ENCODE measurements at regions not wholly inside any gene's neighbourhood (a gene's known extent, or its start where the extent isn't known, plus 50 kb on each side); places are given as distances from the start of the nearest gene placed in this dataset.

DNA sequence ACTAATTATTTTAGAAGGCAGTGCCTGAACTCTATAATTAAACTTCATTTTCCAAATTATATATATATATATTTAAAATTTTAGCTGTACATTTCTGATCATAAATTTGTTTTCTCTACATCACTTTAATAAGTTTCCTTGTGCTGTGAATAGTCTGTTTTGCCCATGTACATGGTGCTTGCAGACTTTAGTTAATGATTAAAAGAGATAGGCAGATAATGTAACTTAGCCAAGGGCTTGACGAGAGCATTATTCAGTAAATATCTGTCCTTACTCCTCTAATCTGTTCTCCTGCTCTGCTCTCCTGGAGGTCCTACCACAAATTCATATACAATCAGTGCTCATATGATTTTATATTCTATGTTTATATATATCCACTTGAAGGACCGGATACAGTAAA, 595.2 kb upstream of the KIF2B start:
- Histone ChIP-seq H3K4me3 (replicated peaks in 1 of 2; ENCODE audit: low read depth in 1 of 2, low read length in 2 of 2) (no peak overlapping the region), H3K9me2 (ENCODE audit: insufficient read depth) (no peaks in the 10 kb centered on the region), H4K20me1 (ENCODE audit: insufficient read depth) (no peaks in the 10 kb centered on the region), H2AFZ (ENCODE audit: low read depth, low read length, poor library complexity, severe bottlenecking) (no peak overlapping the region), H3K4me2 (ENCODE audit: low read length) (no peak overlapping the region), H3K79me2 (ENCODE audit: insufficient read depth, low read length) (no peaks in the 10 kb centered on the region), H3K36me3 (ENCODE audit: control insufficient read depth in 1 of 2, insufficient read depth in 2 of 2, low read length in 2 of 2) (no peaks in the 10 kb centered on the region), H3K4me1 (ENCODE audit: control insufficient read depth in 1 of 2, insufficient read depth in 2 of 2, low read length in 2 of 2) (no peaks in the 10 kb centered on the region), H3K27ac (ENCODE audit: low read depth, low read length) (no peak overlapping the region), H3K9ac (ENCODE audit: low read length) (no peak overlapping the region), H3K27me3 (ENCODE audit: insufficient read depth, low read length) (no peaks in the 10 kb centered on the region), H3K9me3 (ENCODE audit: control insufficient read depth in 1 of 2, insufficient read depth in 1 of 2, low read depth in 1 of 2, low read length in 2 of 2) (peaks cover 27 to 29% of the 10 kb centered on the region in 2 experiments; a peak in 3 of 4 replicates)
- ATAC-seq: no peak
- ChIA-PET POLR2A (no interaction called here), RAD21 (ENCODE audit: low non-redundant PET in 1 of 2, low total read pairs in 2 of 2, uncharacterized antibody in 2 of 2, unreplicated experiment in 2 of 2) (no interaction called here), CTCF (no interaction called here)
- no TSS peak for BruUV-seq (replicated peaks)
- no peak for DNase-seq (ENCODE audit: low read depth, low spot score)
- intact Hi-C loops (cut with micrococcal nuclease): no loop called here
- TF ChIP-seq POLR2A (IDR thresholded peaks at IDR 0.05; ENCODE audit: borderline replicate concordance, extremely low read depth, insufficient read depth, insufficient read length) (no peak), EGR1 (IDR thresholded peaks at IDR 0.05; ENCODE audit: low read depth) (no peak), YY1 (IDR thresholded peaks at IDR 0.05; ENCODE audit: extremely low read depth, insufficient replicate concordance, low read depth, low read length) (no peak), ELF1 (IDR thresholded peaks at IDR 0.05; ENCODE audit: borderline replicate concordance, low read depth) (no peak)
- TF ChIP-seq, protein P1, sequence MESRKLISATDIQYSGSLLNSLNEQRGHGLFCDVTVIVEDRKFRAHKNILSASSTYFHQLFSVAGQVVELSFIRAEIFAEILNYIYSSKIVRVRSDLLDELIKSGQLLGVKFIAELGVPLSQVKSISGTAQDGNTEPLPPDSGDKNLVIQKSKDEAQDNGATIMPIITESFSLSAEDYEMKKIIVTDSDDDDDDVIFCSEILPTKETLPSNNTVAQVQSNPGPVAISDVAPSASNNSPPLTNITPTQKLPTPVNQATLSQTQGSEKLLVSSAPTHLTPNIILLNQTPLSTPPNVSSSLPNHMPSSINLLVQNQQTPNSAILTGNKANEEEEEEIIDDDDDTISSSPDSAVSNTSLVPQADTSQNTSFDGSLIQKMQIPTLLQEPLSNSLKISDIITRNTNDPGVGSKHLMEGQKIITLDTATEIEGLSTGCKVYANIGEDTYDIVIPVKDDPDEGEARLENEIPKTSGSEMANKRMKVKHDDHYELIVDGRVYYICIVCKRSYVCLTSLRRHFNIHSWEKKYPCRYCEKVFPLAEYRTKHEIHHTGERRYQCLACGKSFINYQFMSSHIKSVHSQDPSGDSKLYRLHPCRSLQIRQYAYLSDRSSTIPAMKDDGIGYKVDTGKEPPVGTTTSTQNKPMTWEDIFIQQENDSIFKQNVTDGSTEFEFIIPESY (IDR thresholded peaks at IDR 0.05; ENCODE audit: extremely low read depth, insufficient replicate concordance, low read length): no peak
- TF ChIP-seq, protein P2, sequence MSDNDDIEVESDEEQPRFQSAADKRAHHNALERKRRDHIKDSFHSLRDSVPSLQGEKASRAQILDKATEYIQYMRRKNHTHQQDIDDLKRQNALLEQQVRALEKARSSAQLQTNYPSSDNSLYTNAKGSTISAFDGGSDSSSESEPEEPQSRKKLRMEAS (IDR thresholded peaks at IDR 0.05): no peak

DNA sequence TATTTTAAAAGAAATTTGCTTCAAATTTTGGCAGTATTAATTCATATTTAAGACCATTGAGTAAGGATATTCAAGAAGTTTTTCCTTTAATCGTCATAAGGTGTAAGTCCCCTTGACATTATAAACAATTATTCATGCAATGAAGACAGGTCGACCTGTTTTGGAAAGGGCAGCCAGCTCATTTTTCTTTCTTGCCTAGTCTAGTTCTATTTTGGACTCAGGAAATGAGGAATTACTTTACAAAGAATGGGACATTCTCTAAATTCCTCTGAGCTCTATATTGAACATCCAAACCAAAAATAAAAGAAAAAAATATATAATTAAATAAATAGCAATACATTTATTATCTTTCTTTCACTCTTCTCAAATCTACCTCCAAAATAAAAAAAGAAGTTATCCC, 595.6 kb upstream of the KIF2B start:
- Histone ChIP-seq H3K36me3 (ENCODE audit: control insufficient read depth in 1 of 2, insufficient read depth in 2 of 2, low read length in 2 of 2) (no peaks in the 10 kb centered on the region), H3K4me3 (replicated peaks in 1 of 2; ENCODE audit: low read depth in 1 of 2, low read length in 2 of 2) (no peak overlapping the region), H3K27me3 (ENCODE audit: insufficient read depth, low read length) (no peaks in the 10 kb centered on the region), H3K27ac (ENCODE audit: low read depth, low read length) (no peak overlapping the region), H3K4me1 (ENCODE audit: control insufficient read depth in 1 of 2, insufficient read depth in 2 of 2, low read length in 2 of 2) (no peaks in the 10 kb centered on the region), H3K79me2 (ENCODE audit: insufficient read depth, low read length) (no peaks in the 10 kb centered on the region), H3K9me3 (ENCODE audit: control insufficient read depth in 1 of 2, insufficient read depth in 1 of 2, low read depth in 1 of 2, low read length in 2 of 2) (peaks cover 22 to 25% of the 10 kb centered on the region in 2 experiments; a peak in 3 of 4 replicates), H3K9ac (ENCODE audit: low read length) (no peak overlapping the region), H4K20me1 (ENCODE audit: insufficient read depth) (no peaks in the 10 kb centered on the region), H3K9me2 (ENCODE audit: insufficient read depth) (no peaks in the 10 kb centered on the region), H3K4me2 (ENCODE audit: low read length) (no peak overlapping the region), H2AFZ (ENCODE audit: low read depth, low read length, poor library complexity, severe bottlenecking) (no peak overlapping the region)
- ChIA-PET CTCF (no interaction called here), POLR2A (no interaction called here), RAD21 (ENCODE audit: low non-redundant PET in 1 of 2, low total read pairs in 2 of 2, uncharacterized antibody in 2 of 2, unreplicated experiment in 2 of 2) (no interaction called here)
- intact Hi-C loops (cut with micrococcal nuclease): no loop called here
- ATAC-seq (no peak), DNase-seq (ENCODE audit: low read depth, low spot score) (no peak)
- no TSS peak for BruUV-seq (replicated peaks)
- no peak for TF ChIP-seq POLR2AphosphoS5 (IDR thresholded peaks at IDR 0.05; ENCODE audit: low read depth, low read length)
- TF ChIP-seq ZNF274 (IDR thresholded peaks at IDR 0.05; ENCODE audit: low read depth, low read length): no peak
- TF ChIP-seq, protein P3, sequence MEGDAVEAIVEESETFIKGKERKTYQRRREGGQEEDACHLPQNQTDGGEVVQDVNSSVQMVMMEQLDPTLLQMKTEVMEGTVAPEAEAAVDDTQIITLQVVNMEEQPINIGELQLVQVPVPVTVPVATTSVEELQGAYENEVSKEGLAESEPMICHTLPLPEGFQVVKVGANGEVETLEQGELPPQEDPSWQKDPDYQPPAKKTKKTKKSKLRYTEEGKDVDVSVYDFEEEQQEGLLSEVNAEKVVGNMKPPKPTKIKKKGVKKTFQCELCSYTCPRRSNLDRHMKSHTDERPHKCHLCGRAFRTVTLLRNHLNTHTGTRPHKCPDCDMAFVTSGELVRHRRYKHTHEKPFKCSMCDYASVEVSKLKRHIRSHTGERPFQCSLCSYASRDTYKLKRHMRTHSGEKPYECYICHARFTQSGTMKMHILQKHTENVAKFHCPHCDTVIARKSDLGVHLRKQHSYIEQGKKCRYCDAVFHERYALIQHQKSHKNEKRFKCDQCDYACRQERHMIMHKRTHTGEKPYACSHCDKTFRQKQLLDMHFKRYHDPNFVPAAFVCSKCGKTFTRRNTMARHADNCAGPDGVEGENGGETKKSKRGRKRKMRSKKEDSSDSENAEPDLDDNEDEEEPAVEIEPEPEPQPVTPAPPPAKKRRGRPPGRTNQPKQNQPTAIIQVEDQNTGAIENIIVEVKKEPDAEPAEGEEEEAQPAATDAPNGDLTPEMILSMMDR (IDR thresholded peaks at IDR 0.05 in 2 of 3, conservative IDR thresholded peaks at IDR 0.05 in 1 of 3; ENCODE audit: borderline replicate concordance in 1 of 3, insufficient read depth in 1 of 3, low read depth in 2 of 3, low read length in 2 of 3): no peak
- TF ChIP-seq, protein P1 (IDR thresholded peaks at IDR 0.05; ENCODE audit: extremely low read depth, insufficient replicate concordance, low read length): no peak
- no peak for TF ChIP-seq FOSL1 (IDR thresholded peaks at IDR 0.05; ENCODE audit: low read depth)
- TF ChIP-seq ZFX (IDR thresholded peaks at IDR 0.05): no peak

Measured in HCT116 (cell line).